Stimulated activated CD4-positive, alpha-beta T cell treated with anti-CD3 and anti-CD28 coated beads, Interleukin-1b, Interleukin-23, amount 100 ng/mL, for 48 hours (primary cell): ENCODE measurements at regions not wholly inside any gene's neighbourhood (a gene's known extent, or its start where the extent isn't known, plus 50 kb on each side); places are given as distances from the start of the nearest gene placed in this dataset.
A peak's percentile ranks its signal among the peaks of the same experiment; 100 is the strongest.

Source experiments
- DNase-seq: peaks from one replicate; pipeline ENCODE4 v3.0.0-alpha.2; 2020

DNA sequence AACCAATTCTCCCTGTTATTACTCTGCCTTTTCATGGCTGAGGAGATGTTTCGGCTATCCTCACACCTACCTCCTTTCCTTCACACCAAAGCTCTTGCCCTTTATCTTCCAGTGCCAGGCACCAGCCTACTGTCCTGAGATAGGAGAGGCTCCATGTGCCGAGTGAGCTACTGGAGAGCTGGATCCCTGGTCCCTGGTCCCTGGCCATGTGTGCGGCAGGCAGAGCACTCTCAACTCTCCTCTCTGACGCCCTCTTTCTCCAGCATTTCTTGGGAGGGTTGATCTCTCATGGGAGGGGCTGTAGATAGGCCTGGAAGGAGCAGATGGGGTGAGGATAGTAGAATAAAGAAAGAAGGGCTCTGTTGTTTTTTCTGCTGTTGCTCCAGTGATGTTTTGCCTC lies 277.1 kb upstream of the UMPS start:
- DNase-seq, result no peak

DNA sequence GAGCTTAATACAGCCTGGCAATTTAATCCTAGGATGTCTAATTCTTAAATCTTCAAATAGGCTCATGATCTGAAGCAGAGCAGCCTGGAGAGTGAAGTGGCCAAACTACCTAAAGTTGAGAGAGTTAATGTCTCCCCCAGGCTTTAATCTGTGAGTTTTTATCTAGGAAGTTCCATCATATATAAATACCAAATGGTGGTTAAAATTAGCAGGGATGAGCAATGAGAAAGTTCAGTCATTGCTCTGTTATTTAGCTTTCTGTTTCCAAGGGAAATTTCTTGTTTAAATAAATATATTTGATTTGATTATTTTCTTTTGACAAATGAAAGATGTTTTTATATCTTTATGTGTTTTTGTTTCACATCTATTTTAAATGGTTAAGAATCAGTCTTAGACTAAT lies 274.4 kb upstream of the UMPS start:
- no peak for DNase-seq

DNA sequence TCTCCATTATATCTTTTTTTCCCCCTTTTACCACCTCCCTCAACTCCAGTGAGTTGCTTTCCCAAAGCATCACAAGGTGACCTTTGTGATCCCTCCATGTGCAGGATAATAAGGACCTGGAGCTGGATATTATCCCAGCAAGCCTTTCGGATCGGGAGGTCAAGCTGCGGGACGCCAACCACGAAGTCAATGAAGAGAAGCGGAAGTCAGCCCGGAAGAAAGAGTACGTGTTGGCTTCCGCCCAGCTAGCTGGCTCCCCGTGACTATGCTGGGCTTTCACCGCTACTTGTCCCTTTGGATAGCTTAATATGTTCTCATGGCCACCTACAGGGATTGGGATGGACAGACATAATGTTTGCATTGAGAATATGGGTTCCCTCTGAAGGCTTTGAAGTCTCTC lies 273.7 kb upstream of the UMPS start:
- no peak for DNase-seq

DNA sequence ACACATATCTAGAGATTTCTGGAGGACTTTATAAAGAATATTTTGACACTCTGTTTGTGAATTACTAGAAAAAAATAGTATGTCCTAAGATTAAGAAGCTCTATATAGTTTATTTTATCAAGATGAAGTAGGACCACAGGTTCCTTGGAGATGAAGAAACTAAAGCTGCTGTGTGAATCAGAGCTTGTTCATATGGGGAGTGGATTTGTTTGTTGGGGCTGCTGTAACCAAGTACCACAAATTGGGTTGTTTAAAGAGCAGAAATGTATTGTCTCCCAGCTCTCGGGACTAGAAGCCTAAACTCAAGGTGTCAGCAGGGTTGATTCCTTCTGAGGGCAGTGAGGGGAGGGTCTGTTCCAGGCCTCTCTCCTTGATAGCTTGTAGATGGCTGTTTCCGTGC lies 270.6 kb upstream of the UMPS start:
- no peak for DNase-seq

DNA sequence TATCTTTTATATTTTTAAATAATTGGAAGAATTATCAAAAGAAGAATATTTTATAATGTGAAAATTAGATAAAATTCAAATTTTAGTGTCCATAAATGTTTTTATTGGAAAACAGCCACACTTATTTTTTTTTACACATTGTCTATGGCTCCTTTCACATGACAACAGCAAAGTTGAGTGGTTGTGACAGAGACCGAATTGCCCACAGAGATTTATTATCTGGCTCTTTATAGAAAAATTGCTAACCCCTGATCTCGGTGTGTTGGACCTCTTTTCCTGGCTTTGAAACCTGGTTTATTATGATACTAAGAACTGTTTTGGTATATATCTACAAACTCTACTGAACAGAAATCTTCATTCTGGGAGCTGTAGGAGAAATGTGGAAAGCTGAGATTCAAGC lies 269.1 kb upstream of the UMPS start:
- no peak for DNase-seq

DNA sequence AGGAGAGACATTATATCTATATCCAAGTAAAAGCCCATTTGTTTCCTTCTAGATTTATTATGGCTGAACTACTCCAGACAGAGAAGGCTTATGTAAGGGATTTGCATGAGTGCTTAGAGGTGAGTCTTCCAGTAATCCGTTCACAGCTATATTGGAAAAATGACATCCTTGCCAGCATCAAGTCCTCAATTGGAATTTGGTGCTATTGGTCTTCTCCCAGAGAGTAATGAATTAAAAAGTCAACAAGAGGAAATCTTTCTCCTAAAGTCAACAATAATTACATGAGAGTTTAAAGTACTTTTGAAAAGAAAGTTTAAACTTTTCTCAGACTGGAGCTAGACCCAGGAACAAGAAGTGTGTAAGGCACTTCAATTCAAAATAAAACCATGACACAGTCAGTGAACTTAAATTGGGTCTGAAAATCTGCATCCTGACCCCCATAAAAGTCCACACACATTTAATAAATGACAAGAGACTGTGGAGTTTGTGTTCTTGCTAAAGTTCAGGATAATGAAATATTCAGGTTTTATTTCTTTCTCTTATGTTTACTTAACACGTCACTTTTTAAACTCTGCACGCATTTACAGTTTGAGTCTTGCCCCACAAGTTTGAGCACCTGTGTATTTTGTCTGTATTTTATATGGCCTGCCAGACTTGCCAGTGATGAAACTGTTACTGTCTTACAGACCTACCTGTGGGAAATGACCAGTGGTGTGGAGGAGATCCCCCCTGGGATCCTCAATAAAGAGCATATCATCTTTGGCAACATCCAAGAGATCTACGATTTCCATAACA lies 268.2 kb upstream of the UMPS start:
- no peak for DNase-seq

DNA sequence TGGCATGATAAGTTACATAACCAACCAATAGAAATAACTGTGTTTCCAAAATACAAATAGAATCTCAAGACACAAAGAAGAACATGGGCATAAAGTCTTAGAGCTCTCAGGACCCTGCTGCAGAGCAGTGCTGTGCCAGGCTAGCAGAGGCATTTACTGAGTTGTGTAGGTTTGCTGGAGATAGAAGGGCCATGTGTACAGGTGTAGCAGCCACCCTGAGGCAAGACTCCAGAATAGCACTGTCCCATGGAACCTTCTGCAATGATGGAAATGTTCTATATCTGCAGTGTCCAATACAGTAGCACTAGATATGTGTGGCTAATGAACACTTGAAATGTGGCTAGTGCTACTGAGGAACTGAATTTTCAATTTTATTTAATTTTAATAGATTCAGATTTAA lies 267.0 kb upstream of the UMPS start:
- DNase-seq, result no peak

DNA sequence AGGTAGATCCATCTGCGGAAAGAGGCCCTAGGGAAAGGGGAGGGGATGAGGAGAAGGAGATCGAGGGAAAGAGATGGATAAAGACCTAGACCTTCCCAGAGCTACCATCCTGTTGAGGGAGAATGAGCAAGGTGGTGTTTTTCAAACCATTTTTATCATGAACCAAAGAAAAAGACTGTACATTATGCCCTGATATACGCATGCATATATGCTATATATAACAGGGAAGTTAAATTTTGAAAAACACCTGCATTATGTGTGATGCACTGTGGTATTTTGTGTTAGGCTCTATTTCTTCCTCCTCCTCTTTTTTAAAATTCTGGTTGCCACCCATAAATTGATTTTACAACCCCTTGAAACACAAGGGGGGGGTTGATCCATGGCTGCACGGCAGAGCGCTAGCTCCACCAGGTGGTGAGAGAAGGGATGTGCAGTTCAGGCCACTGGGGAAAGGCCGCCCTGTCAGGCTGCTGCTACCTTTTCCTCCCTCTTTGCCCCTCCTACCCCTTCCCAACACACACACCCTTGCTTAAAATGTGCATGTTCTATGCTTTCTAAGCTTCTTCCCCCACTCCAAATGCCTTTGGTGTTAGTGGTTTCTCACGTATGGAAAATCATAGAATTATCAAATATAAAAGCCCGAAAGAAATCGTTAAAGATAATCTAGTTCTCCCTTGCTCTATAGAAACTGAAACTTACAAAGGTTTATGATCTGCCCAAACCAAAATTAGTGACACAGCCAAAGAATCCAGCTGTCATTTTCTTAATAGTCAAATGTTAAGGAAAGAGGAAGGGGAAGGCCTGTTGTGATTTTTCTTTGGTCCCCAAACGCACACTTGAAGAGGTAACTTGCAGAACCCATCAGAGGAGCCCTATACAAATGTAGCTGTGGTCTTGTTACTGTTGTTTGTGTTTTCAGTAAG lies 262.0 kb upstream of the UMPS start:
- DNase-seq, result peak; percentile 12

DNA sequence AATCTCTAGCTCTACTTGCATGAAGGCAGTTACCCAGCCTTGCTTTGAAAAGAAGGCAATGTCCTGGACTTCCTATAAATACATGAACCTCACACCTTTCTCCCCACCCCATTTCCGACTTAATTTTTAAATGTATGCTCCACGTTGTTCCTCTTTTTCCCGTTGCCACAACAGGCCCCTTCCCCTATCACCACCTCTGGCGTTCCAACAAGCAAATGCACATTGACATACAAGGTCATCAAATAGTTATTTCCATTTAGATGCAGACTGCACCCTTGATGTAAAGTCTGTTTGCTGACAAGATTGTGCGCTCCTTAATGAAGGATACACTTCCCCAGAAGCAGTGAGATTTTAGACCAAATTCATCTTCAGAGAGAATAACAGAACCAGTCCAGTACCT lies 260.7 kb upstream of the UMPS start:
- DNase-seq, result no peak

DNA sequence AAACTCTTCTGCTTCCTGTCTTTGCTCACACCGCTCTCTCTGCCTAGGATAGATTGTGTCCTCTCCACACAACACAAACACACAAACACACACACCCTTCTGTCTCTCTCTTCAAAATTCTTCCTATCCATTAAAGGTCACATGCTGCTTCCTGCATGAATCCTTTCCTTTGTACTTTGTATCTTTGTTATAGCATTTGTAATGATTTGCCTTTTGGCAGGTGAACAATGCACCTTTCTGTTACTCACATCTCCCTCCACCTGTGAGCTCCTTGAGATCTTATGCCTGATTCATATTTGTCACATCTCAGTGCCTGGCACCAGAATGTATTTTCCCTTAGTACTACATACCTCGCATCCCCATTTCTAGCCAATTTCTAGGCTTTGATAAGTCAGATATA lies 251.4 kb upstream of the UMPS start:
- DNase-seq, result no peak

DNA sequence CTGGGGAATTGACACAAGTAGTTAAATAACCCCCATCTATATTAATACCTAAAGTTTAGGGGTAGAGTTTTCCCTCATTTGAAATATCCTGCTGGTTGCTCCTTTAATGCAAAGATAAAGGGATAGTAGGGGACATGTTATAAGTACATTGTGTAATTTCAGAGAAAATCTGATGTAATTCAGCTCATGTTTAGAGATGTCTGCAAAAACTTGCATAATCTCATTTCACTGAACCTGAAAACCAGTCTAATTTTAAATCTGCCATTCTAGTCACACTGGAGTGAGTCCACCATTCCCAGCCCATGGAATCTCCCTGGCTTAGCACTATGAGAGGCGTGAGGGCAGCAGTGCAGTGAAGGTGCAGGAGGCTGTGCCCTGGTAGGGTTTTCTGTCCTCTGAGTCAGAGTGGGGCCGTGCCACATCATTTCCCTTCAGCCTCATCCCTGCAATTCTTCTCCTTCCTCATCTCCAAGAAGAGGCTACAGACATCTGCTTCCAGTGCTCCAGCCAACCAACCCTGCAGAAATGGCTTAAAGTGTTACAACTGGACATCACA lies 246.3 kb upstream of the UMPS start:
- no peak for DNase-seq

DNA sequence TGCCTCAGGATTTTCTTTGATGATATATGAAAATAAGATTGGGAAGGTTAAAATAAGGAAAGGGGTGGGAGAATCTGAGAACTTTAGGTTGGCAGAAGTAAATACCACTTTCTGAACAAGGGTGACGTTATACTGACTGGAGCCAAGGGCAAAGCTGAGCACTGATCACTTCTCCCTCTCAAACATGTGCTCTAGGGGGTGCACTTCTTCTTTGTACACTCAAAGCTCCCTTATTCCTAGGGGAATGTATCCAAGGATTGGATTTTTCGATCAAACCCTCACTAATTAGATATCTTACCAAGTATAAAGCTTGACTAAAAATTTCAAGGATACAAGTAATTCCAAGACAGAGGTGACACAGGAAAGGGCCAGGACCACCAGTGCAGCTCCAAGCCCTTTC lies 243.9 kb upstream of the UMPS start:
- no peak for DNase-seq

DNA sequence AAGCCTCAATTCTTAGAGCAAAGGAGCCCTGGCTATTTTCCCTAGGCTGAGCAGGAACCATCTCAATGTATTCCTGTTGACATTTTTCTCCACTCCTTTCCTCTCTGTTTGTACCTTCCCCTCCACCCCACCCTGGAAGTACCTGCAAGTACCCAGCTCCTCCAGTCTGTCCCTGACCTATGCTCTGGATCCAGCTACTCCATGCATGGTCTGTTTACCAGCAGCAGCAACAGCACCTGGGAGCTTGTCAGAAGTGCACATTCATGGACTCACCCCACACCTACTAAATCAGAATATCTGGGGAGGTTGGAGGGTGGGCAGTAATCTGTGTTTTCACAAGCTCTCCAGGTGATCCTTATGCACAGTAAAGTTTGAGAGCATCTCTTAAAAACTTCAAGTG lies 240.7 kb upstream of the UMPS start:
- no peak for DNase-seq

DNA sequence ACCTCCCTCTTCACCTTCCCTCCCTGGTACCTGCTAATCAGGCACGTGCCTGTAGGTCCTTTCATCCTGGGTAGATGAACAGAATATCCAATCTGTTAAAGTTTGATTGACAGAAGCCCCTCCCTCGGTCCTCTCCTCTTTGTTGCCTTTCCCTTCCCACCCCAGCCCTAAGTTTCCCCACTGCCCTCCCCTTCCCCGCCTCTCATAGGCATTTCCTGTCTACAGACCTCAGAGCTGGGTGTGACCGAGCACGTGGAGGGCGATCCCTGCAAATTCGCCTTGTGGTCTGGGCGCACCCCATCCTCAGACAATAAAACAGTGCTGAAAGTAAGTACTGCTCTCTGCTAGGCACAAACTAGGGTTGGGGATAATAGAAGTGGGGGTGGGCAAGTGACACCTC lies 239.2 kb upstream of the UMPS start:
- no peak for DNase-seq

DNA sequence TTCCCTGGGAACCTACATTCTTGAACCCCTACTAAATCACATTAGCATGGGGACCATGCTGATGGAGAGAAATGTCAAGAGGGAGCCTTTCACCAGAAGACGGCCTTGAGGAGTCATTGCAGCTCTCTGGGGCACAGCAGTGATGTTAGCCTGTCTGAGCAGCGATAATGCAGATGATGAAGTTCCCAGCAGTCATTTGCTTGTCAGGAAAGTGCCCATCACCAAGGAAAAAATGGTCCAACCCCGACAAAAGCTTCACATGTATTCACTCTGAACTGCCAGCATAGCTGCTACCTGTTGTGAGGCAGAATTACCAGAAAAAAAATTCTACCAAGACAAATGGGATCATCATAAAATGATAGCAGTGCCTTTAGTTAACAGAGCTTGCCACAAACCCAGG lies 238.4 kb upstream of the UMPS start:
- no peak for DNase-seq

DNA sequence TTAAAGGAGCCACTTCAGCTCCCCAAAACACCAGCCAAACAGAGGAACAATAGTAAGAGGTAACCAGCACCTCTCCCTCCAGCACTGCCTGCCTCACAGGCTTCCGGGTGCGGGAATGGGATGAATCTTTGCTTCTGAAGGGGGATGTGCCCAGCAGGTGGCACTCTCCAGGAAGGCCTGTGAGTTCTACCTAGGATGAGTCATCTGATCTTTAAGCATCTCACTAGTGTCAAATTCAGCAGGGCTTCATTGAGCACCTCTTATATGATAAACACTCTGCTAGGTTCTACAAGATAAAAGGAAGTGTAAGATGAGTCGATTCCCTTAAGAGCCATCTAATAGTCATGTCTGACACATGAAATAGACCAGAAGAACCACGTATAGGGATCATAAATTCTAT lies 237.4 kb upstream of the UMPS start:
- DNase-seq, result peak; percentile 9

DNA sequence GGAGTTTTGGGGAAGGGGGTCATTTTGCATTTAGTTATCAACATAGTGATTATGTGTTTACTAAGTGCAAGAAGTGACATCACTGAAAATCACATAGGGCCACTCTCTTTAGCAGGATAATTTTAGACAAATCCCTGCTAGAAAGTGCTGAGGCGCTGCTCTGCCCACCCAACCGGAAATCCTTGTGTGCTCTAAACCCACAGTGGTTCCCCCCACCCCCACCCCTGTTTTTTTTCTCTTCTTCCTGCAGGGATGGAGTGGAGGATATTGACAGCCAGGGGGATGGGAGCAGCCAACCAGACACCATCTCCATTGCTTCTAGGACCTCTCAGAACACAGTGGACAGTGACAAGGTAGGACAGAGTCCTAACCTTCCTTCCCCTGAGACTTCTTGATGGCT lies 234.2 kb upstream of the UMPS start:
- DNase-seq, result no peak

DNA sequence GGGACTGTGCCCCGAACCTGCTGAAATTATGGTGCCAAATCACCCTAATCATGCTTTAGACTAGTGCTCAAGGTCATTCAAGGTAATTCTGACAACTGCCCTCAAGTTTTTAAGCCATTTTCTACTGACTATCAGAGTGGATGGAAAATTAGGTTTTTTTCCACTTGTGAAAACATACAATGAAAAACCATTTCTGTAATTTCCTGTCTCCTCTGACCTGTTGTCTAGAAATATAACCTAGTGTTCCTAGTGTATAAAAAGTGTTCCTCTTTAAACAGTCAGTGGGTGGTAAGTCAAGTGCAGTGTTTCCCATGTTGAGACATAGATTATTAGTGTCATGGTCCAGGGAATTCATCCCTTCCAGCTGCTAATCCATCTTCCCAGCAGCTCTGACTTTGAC lies 232.8 kb upstream of the UMPS start:
- no peak for DNase-seq

DNA sequence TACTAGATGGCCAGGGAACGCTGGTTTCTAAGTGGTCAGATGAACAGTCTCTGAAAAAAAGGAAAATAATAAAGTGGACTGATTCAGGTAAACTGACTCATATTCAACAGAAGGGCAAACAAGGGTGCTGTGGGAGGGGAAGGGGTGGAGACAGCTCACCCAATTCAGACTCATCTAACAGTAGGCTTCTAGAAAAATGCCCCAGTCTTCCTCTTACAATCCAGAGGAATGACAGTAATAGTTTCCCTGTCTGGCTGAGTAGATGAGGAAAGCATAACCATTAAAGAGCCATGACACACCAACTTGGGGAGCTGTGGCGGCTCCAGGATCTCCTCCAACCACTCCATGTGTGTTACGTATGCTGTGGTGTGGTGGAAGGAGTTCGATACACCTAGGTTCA lies 231.4 kb upstream of the UMPS start:
- DNase-seq, result no peak

DNA sequence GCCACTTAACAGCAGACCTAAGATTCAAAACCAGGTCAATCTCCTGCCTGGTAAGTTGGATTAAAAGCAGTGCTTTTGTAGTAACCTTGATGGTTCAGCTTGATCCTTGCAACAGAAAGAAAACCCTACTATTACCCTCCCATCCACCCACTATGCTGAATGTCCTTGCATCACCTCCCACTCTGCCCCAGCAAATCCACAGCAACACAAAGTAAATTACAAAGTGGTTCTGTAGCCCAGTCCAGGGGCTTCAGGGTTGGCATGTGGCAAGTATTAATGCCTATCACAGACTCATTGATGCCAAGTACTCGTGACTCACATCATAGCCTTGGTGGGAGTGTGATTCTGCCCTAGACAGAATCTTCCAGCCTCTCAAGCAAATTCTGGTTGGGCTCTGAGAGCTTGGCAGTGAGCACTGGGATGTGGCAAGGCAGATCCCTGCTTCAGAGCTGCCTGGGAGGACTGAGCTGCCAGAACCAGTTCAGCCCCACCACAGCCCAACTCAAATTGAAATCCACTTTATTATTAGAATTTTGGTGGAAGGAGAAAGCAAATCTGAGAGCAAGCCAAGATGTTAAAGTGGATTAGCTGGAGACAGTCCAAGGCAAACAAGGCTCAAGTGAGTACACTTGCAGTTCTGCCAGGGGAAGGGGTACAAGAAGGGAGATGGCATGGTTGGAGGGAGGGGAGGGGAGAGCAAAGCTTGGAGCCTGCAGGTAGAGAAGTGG lies 225.8 kb upstream of the UMPS start:
- DNase-seq, result no peak

DNA sequence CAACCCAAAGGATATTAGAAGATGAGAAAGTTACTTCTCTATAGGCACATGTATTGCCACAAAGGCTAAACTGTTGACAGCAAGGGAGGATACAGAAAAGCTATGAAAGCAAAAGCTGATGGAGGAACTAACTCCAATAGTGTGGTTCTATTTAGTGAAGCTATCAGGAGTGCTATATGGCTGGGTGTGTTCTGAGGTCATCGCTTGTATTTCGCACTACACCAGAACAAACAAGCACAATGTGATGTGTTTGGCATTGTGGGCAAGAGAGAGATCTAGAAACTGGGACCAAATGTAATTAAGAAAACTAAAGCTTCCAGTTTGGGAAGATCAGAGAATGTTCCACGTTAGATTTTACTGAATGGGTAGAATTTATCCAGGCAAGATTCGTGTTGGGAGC lies 220.4 kb upstream of the UMPS start:
- no peak for DNase-seq

DNA sequence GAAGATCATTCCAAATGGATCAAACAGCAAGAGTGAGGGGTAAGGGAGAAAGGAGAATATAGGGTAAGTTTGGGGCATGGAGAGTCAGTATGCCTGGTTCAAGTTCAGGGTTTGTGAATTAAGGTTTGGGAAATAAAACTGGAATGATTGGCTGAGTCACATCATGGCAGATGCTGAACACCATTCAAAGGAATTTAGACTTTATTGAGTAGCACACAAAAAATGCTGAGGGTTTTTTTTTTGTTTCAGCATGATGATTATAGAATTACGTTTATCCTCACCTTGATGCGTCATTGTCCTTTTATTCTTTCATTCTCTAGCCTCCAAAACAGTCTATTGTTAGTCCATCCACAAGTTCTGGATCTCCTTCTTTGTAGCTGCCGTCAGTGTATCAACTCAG lies 220.0 kb upstream of the UMPS start:
- no peak for DNase-seq

DNA sequence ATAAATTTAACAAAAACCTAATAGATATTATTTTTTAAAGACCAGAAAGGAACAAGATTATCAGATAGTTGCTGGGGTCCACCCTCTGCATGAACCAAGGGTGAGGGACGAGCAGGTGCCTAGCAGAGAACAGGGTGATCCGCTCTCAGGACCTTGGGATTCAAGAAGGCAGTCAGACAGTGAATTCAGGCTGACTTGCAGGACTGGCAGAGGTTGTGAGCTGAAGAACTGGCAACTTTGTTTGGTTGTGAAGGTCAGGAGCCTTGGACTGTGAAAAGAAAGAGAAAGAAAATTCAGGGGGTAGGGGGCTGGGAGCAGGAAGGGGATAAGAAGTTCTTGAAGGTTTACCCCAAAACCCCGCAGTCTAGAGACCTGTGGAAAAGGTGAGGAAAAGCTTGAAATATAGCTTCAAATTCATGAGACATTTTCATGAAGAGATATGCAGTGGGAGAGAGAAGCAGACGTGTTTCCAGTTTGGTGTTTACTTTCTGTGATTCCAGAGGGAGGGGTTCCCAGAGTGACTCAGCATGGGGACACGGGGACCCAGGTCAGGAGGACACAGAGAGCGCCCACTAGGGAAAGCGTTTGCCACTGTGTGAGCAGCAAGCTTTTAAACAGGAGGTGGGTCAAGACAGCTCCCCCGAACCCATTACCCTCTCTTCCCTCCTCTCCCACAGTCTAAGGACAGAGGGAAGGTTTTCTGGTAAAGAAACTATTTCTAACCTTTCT lies 217.2 kb upstream of the UMPS start:
- no peak for DNase-seq
